HL-60 (cell line): ENCODE measurements at regions not wholly inside any gene's neighbourhood (a gene's known extent, or its start where the extent isn't known, plus 50 kb on each side); places are given as distances from the start of the nearest gene placed in this dataset.

Experiments
- DNase-seq, 2 experiments: peaks; one replicate each; pipeline ENCODE4 v3.0.0-alpha.2; 2010 to 2020; ENCODE audit warnings: low read depth in 1 of 2, low spot score in 1 of 2
- H3K27ac ChIP-seq: fragments of 250-450 bp; sonication (Bioruptor Pico); replicated peaks from 2 replicates; pipeline ENCODE4 v1.5.1; 2020; ENCODE audit warnings: mild to moderate bottlenecking, moderate library complexity
- H3K27me3 ChIP-seq: fragments of 250-450 bp; sonication (Bioruptor Pico); 2 replicates; pipeline ENCODE4 v1.5.1; 2021; ENCODE audit warnings: mild to moderate bottlenecking, moderate library complexity; ENCODE audit not compliant: insufficient read depth, poor library complexity, severe bottlenecking
- H3K4me3 ChIP-seq: replicated peaks from 2 replicates; pipeline ENCODE4 v1.5.1; 2011; ENCODE audit warnings: mild to moderate bottlenecking, control low read depth, low read length; ENCODE audit not compliant: insufficient read depth
- GABPA ChIP-seq: IDR thresholded peaks from 2 replicates; pipeline ENCODE4 v1.6.1; 2012; ENCODE audit warnings: low read depth
- POLR2AphosphoS5 ChIP-seq: IDR thresholded peaks from 2 replicates; pipeline ENCODE4 v1.6.1; 2012; ENCODE audit warnings: low read depth
- SPI1 ChIP-seq: IDR thresholded peaks from 2 replicates; pipeline ENCODE4 v1.6.1; 2012; ENCODE audit warnings: low read depth, mild to moderate bottlenecking, borderline replicate concordance
- TF ChIP-seq, protein P1 (sequence below): IDR thresholded peaks from one replicate; pipeline ENCODE4 v1.5.1; 2011; ENCODE audit warnings: low read length, control low read depth, inconsistent platforms; ENCODE audit not compliant: insufficient read depth
- TF ChIP-seq, protein P2 (sequence below): IDR thresholded peaks from 2 replicates; pipeline ENCODE4 v1.6.1; 2012; ENCODE audit warnings: low read depth; ENCODE audit not compliant: insufficient replicate concordance

DNA sequence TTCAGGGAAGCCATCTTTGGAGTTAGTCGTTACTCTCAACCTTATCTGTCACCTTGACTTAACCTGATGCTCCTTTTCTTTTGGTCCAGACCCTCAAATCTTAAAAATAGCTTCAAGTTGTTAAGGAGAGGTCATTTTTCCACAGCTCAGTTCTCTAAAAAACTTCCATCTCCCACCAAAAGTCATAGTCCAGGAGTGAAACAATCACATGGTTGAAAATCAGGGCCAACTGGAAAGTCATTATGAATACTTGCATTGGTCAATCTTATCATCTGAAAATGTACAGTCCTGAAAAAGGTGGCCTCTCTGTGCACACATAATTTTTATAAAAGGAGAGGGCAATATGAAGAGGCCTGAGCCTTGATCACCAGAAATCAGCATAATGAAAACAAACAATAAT is 195.7 kb downstream of the BCAS1 start:
- no peaks in the 10 kb centered on the region for H3K27me3 ChIP-seq
- H3K4me3 ChIP-seq: peak overlapping the region; percentile 57
- DNase-seq: no peak
- TF ChIP-seq, protein P1, sequence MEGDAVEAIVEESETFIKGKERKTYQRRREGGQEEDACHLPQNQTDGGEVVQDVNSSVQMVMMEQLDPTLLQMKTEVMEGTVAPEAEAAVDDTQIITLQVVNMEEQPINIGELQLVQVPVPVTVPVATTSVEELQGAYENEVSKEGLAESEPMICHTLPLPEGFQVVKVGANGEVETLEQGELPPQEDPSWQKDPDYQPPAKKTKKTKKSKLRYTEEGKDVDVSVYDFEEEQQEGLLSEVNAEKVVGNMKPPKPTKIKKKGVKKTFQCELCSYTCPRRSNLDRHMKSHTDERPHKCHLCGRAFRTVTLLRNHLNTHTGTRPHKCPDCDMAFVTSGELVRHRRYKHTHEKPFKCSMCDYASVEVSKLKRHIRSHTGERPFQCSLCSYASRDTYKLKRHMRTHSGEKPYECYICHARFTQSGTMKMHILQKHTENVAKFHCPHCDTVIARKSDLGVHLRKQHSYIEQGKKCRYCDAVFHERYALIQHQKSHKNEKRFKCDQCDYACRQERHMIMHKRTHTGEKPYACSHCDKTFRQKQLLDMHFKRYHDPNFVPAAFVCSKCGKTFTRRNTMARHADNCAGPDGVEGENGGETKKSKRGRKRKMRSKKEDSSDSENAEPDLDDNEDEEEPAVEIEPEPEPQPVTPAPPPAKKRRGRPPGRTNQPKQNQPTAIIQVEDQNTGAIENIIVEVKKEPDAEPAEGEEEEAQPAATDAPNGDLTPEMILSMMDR: no peak
- H3K27ac ChIP-seq: peak overlapping the region; percentile 84

DNA sequence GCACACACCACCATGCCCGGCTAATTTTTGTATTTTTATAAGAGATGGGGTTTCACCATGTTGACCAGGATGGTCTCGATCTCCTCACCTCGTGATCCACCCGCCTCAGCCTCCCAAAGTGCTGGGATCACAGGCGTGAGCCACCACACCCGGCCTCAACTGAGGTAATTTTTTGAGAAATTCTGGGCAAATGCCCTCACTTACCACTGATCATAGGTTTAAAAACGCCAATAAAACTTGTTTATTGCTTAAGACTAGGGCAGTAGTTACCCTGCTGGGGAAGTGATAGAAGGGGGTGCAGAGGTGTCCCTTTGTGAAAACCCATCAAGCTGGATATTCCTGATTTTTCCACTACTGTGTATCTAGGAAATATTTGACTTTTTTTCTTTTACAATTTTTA is 196.3 kb downstream of the BCAS1 start:
- no peak overlapping the region for H3K4me3 ChIP-seq
- no peaks in the 10 kb centered on the region for H3K27me3 ChIP-seq
- H3K27ac ChIP-seq: no peak overlapping the region; the same call in 1 of the 2 replicates
- TF ChIP-seq, protein P1: no peak
- TF ChIP-seq POLR2AphosphoS5 (no peak), SPI1 (no peak), GABPA (no peak)
- TF ChIP-seq, protein P2, sequence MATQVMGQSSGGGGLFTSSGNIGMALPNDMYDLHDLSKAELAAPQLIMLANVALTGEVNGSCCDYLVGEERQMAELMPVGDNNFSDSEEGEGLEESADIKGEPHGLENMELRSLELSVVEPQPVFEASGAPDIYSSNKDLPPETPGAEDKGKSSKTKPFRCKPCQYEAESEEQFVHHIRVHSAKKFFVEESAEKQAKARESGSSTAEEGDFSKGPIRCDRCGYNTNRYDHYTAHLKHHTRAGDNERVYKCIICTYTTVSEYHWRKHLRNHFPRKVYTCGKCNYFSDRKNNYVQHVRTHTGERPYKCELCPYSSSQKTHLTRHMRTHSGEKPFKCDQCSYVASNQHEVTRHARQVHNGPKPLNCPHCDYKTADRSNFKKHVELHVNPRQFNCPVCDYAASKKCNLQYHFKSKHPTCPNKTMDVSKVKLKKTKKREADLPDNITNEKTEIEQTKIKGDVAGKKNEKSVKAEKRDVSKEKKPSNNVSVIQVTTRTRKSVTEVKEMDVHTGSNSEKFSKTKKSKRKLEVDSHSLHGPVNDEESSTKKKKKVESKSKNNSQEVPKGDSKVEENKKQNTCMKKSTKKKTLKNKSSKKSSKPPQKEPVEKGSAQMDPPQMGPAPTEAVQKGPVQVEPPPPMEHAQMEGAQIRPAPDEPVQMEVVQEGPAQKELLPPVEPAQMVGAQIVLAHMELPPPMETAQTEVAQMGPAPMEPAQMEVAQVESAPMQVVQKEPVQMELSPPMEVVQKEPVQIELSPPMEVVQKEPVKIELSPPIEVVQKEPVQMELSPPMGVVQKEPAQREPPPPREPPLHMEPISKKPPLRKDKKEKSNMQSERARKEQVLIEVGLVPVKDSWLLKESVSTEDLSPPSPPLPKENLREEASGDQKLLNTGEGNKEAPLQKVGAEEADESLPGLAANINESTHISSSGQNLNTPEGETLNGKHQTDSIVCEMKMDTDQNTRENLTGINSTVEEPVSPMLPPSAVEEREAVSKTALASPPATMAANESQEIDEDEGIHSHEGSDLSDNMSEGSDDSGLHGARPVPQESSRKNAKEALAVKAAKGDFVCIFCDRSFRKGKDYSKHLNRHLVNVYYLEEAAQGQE: no peak
- DNase-seq: no peak

DNA sequence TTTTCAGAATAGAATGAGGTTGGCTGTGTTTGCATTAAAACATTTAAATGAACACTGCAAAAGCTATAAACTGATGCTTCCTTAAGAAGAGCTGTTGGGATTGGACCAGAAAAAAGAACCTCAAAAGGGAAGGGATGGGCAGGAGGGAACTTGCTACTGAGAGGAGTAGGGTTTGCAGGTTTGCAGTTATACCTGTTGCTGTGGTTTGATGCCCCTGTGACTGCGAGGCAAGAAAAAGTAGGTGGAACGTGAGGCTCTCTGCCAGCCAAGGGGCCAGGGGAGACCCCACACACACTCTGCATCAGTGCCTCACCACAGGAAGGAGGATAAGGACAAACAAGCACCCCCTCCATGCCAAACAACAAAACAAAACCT is 197.2 kb downstream of the BCAS1 start:
- TF ChIP-seq GABPA (no peak), SPI1 (no peak), POLR2AphosphoS5 (no peak)
- TF ChIP-seq, protein P2: no peak
- TF ChIP-seq, protein P1: no peak
- no peak for DNase-seq
- Histone ChIP-seq H3K4me3 (no peak overlapping the region), H3K27me3 (no peaks in the 10 kb centered on the region), H3K27ac (no peak overlapping the region)

DNA sequence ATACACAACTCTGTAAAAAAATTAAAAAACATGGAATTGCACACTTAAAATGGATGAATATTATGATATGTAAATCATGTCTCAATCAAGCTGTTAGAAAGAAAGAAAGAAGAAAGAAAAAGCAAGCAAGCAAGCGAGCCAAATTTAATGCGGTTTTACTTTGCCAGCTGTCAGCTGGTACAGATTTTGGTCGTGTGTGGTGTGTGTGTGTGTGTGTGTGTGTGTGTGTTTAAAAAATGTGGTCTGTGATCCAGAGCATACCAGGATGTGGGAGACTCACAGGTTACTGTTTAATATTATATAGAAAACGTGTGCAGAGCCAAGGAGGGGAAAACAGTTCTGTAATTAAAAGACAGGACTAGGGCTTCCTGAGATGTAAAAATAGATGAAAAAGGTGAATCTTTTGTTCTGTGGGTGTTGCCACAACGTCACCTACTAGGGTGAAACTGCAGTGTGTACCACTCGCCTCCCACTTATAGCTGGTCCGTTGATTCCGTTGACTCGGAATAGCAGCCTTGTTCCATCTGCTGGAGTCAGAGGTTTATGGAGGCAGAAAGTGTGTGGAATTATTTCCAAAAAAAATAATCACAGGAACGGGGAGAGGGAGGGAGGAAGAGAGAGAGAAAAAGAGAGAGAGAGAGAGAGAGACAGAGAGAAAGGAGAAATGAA is 197.7 kb downstream of the BCAS1 start:
- TF ChIP-seq, protein P2: no peak
- TF ChIP-seq GABPA: no peak
- no peak for TF ChIP-seq POLR2AphosphoS5
- no peak for TF ChIP-seq SPI1
- TF ChIP-seq, protein P1: no peak
- DNase-seq: no peak
- peak overlapping the region; percentile 4; the same call in 1 of the 2 replicates for H3K27ac ChIP-seq
- no peak overlapping the region for H3K4me3 ChIP-seq
- no peaks in the 10 kb centered on the region for H3K27me3 ChIP-seq
